GM23248 (cell line): ENCODE measurements at regions not wholly inside any gene's neighbourhood (a gene's known extent, or its start where the extent isn't known, plus 50 kb on each side); places are given as distances from the start of the nearest gene placed in this dataset.

Experiments
- DNase-seq: peaks from one replicate; pipeline ENCODE4 v3.0.0-alpha.2; 2015
- H2AFZ ChIP-seq: fragments of 200-600 bp; sonication (generic); 2 replicates; pipeline ENCODE4 v1.6.1; 2016; ENCODE audit warnings: antibody characterized with exemption
- H3F3A ChIP-seq: fragments of 200-600 bp; sonication (generic); 2 replicates; pipeline ENCODE4 v1.6.1; 2016; ENCODE audit warnings: mild to moderate bottlenecking, antibody characterized with exemption, mixed run types; ENCODE audit not compliant: insufficient read depth
- H3K27ac ChIP-seq: fragments of 200-600 bp; sonication (generic); 2 replicates; pipeline ENCODE4 v1.5.1; 2016; ENCODE audit warnings: mild to moderate bottlenecking
- H3K27me3 ChIP-seq: fragments of 200-600 bp; sonication (generic); replicated peaks from 2 replicates; pipeline ENCODE4 v1.6.1; 2016; ENCODE audit warnings: mild to moderate bottlenecking; ENCODE audit not compliant: insufficient read depth
- H3K36me3 ChIP-seq: fragments of 200-600 bp; sonication (generic); 2 replicates; pipeline ENCODE4 v1.6.1; 2016; ENCODE audit warnings: low read depth, mild to moderate bottlenecking
- H3K4me1 ChIP-seq: fragments of 200-600 bp; sonication (generic); 2 replicates; pipeline ENCODE4 v1.6.1; 2016; ENCODE audit warnings: mild to moderate bottlenecking; ENCODE audit not compliant: insufficient read depth
- H3K4me2 ChIP-seq: fragments of 200-600 bp; sonication (generic); one replicate; pipeline ENCODE4 v1.6.1; 2016; ENCODE audit warnings: mild to moderate bottlenecking; ENCODE audit not compliant: unreplicated experiment
- H3K4me3 ChIP-seq: fragments of 200-600 bp; sonication (generic); 2 replicates; pipeline ENCODE4 v1.5.1; 2016; ENCODE audit warnings: mild to moderate bottlenecking
- H3K79me2 ChIP-seq: fragments of 200-600 bp; sonication (generic); 2 replicates; pipeline ENCODE4 v1.6.1; 2016; ENCODE audit warnings: mild to moderate bottlenecking; ENCODE audit not compliant: insufficient read depth
- H3K9ac ChIP-seq: fragments of 200-600 bp; sonication (generic); 2 replicates; pipeline ENCODE4 v1.6.1; 2016; ENCODE audit warnings: mild to moderate bottlenecking
- H3K9me2 ChIP-seq: fragments of 200-600 bp; sonication (generic); 2 replicates; pipeline ENCODE4 v1.6.1; 2016; ENCODE audit warnings: mixed run types, mild to moderate bottlenecking, moderate library complexity; ENCODE audit not compliant: insufficient read depth
- H3K9me3 ChIP-seq: fragments of 200-600 bp; sonication (generic); one replicate; pipeline ENCODE4 v1.6.1; 2017; ENCODE audit warnings: low read depth
- H4K20me1 ChIP-seq: fragments of 200-600 bp; sonication (generic); 2 replicates; pipeline ENCODE4 v1.6.0; 2016; ENCODE audit not compliant: insufficient read depth
- EZH2 ChIP-seq: fragments of 200-600 bp; sonication (generic); IDR thresholded peaks from 2 replicates; pipeline ENCODE4 v1.6.1; 2018; ENCODE audit warnings: antibody characterized with exemption, mild to moderate bottlenecking; ENCODE audit not compliant: insufficient read depth, poor library complexity, severe bottlenecking
- EZH2phosphoT487 ChIP-seq: fragments of 200-600 bp; sonication (generic); IDR thresholded peaks from 2 replicates; pipeline ENCODE4 v1.6.1; 2018; ENCODE audit warnings: antibody characterized with exemption, moderate library complexity, mild to moderate bottlenecking, low read depth; ENCODE audit not compliant: insufficient read depth
- WGBS, 2 experiments: methylation state at CpG; one replicate each; pipeline ENCODE4 v1.1.6; 2015 to 2017; ENCODE audit warnings: low lambda C conversion rate in 2 of 2, low coverage in 1 of 2; ENCODE audit errors: missing lambda C conversion rate in 2 of 2; 5-methylcytosine and 5-hydroxymethylcytosine counted together
- in situ Hi-C: fragments of 300-500 bp; cut with MboI; formaldehyde crosslinking; loops from 2 replicates; pipeline ENCODE4 v1.15.0; 2020

DNA sequence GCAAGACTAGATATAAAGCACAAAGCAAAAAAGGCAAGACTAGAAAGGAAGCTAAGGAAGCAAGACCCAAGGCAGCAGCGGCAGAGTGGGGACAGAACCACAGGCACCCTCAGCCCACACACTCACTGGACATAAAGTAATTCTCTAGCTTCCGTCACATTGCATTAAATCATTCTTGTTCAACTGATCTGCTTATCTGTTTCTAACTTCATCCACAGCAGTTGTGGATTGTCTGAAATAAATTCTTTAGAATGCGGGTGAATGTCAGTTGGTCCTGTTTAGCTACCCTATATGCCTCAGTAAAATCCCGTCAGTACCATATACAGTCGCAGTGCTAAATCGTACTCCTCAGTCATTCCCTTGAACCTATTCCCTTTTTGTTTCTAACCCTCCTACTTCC lies 183.2 kb upstream of the SLC39A10 start:
- no peaks in the 10 kb centered on the region for H4K20me1 ChIP-seq

DNA sequence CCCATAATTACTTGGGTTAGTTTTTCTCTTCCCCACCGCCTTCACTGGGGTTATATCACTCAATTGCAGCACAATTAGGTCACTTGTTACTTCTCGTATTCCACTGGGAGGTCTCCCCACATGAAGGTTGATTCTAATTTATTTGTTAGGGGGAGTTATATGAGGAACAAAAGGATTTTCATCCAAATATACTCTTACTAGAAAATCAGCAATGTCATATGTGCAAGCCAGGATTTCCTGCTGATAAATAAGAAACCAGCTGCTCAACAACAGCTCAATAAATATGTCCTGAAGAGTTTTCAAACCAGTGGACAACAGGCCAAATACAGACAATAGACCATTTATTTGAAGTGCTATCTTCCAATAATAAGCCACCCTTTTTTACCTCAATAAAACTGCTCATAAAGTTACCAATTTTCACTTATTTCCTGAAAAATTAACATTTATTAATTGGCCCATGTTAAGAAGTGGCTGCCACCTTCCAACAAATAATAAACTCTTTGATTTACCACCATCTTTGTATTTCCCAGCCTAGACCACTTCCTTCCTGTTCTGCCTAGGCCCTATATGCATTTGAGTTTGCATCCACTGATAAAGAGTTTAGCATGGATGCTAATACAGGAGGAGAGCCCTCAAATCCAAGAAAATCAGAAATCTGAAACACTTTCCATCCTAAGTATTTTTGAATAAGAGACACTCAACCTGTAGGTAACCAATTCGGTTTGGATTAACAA lies 184.4 kb upstream of the SLC39A10 start:
- 62 to 70% methylated on average over 3 of the region's 3 CpGs for WGBS, 2 experiments

More for the DNA sequence above, 183.2 kb upstream of the SLC39A10 start:
- Histone ChIP-seq H3K36me3 (no peaks in the 10 kb centered on the region), H3K4me1 (no peaks in the 10 kb centered on the region), H3K9ac (no peak overlapping the region), H3K27me3 (no peaks in the 10 kb centered on the region), H3K9me2 (no peaks in the 10 kb centered on the region; the same call in 1 of the 2 replicates), H3K9me3 (no peaks in the 10 kb centered on the region), H3F3A (peaks cover 14% of the 10 kb centered on the region), H3K27ac (no peak overlapping the region), H2AFZ (no peak overlapping the region), H3K4me3 (no peak overlapping the region), H3K79me2 (no peaks in the 10 kb centered on the region), H3K4me2 (no peak overlapping the region)
- TF ChIP-seq EZH2phosphoT487: no peak
- no peak for TF ChIP-seq EZH2
- in situ Hi-C loops: no loop called here
- WGBS, 2 experiments: 90 to 92% methylated on average over 6 of the region's 6 CpGs
- no peak for DNase-seq

DNA sequence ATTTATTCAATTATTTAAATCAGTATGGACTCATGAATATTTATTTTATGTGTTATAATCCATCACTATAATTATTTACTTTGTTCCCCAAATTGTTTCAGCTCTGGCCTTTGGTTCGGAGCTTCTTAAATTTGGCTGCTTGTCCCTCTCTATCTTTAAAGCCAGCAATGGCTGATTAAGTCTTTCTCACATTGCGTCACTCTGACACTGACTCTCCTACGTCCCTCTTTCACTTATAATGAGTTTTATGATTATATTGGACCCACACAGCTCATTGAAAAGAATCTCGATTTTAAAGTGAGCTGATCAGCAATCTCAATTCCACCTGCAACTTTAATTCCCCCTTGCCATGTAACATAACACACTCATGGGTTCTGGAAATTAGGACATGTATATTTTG lies 185.2 kb upstream of the SLC39A10 start:
- H3K36me3 ChIP-seq: no peaks in the 10 kb centered on the region
- H3K27me3 ChIP-seq: no peaks in the 10 kb centered on the region
- H3K27ac ChIP-seq: no peak overlapping the region
- no peak overlapping the region for H2AFZ ChIP-seq
- no peaks in the 10 kb centered on the region for H4K20me1 ChIP-seq
- no peaks in the 10 kb centered on the region for H3F3A ChIP-seq
- no peaks in the 10 kb centered on the region for H3K9me3 ChIP-seq
- H3K79me2 ChIP-seq: no peaks in the 10 kb centered on the region
- no peaks in the 10 kb centered on the region; the same call in 1 of the 2 replicates for H3K9me2 ChIP-seq
- no peak for TF ChIP-seq EZH2
- TF ChIP-seq EZH2phosphoT487: no peak
- 68 to 76% methylated on average over 4 of the region's 4 CpGs for WGBS, 2 experiments
- no peak overlapping the region for H3K4me2 ChIP-seq
- DNase-seq: no peak
- H3K4me1 ChIP-seq: no peaks in the 10 kb centered on the region
- in situ Hi-C loops: no loop called here
- no peak overlapping the region for H3K9ac ChIP-seq
- H3K4me3 ChIP-seq: no peak overlapping the region

More for the DNA sequence above, 184.4 kb upstream of the SLC39A10 start:
- no peaks in the 10 kb centered on the region for H3K4me1 ChIP-seq
- H3K79me2 ChIP-seq: no peaks in the 10 kb centered on the region
- H2AFZ ChIP-seq: no peak overlapping the region
- no peaks in the 10 kb centered on the region for H3K9me3 ChIP-seq
- no peaks in the 10 kb centered on the region; the same call in 1 of the 2 replicates for H3K9me2 ChIP-seq
- H3K4me3 ChIP-seq: no peak overlapping the region
- no peaks in the 10 kb centered on the region for H3K27me3 ChIP-seq
- H3K27ac ChIP-seq: no peak overlapping the region
- peaks cover 8% of the 10 kb centered on the region for H3F3A ChIP-seq
- no peak for DNase-seq
- H3K36me3 ChIP-seq: no peaks in the 10 kb centered on the region
- in situ Hi-C loops: no loop called here
- TF ChIP-seq EZH2phosphoT487 (no peak), EZH2 (no peak)
- H3K9ac ChIP-seq: no peak overlapping the region
- no peak overlapping the region for H3K4me2 ChIP-seq
- H4K20me1 ChIP-seq: no peaks in the 10 kb centered on the region

DNA sequence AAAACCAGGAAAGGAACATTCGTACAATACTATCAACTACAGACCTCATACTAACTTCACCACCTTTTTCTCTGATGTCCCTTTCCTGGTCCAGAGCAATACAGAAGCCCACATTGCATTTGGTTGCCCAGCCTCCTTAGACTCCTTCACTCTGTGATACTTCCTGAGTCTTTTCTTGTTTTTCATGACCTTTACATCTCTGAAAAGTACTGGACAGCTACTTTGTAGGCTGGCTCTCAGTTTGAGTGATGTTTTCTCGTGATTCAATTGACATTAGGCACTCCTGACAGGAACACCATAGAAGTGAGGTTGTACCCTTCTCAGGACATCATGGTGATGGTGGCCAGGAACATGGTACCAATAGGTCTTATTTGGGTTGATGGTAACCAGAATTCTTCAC lies 185.9 kb upstream of the SLC39A10 start:
- H3K9ac ChIP-seq: no peak overlapping the region
- no peak overlapping the region for H3K4me2 ChIP-seq
- no peaks in the 10 kb centered on the region for H4K20me1 ChIP-seq
- H2AFZ ChIP-seq: no peak overlapping the region
- DNase-seq: no peak
- no peaks in the 10 kb centered on the region for H3K9me3 ChIP-seq
- H3K27me3 ChIP-seq: no peaks in the 10 kb centered on the region
- H3K36me3 ChIP-seq: no peaks in the 10 kb centered on the region
- in situ Hi-C loops: no loop called here
- WGBS, 2 experiments: 49 to 56% methylated on average over 2 of the region's 2 CpGs
- H3K79me2 ChIP-seq: no peaks in the 10 kb centered on the region
- no peaks in the 10 kb centered on the region for H3K4me1 ChIP-seq
- no peak overlapping the region for H3K4me3 ChIP-seq
- no peaks in the 10 kb centered on the region; the same call in 1 of the 2 replicates for H3K9me2 ChIP-seq
- no peaks in the 10 kb centered on the region for H3F3A ChIP-seq
- no peak overlapping the region for H3K27ac ChIP-seq
- TF ChIP-seq EZH2 (no peak), EZH2phosphoT487 (no peak)

DNA sequence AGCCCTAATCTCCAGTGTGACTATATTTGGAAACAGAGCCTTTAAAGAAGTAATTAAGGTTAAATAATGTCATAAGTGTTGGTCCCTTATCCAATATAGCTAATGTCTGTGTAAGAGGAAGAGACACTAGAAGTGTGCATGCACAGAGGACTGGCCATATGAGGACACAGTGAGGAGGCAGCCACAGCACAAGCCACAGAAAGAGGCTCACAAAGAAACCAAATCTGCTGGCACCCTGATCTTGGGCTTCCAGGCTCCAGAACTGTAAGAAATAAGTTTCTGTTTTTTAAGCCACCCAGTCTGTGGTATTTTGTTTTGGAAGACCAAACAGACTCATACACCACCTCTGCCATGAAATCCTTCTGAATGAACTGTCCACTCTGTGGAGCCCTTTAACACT lies 186.4 kb upstream of the SLC39A10 start:
- Histone ChIP-seq H3K9me3 (no peaks in the 10 kb centered on the region), H3F3A (no peaks in the 10 kb centered on the region), H3K4me3 (no peak overlapping the region), H3K36me3 (no peaks in the 10 kb centered on the region), H3K4me1 (no peaks in the 10 kb centered on the region), H3K27ac (no peak overlapping the region), H3K9me2 (no peaks in the 10 kb centered on the region; the same call in 1 of the 2 replicates), H2AFZ (no peak overlapping the region), H3K79me2 (no peaks in the 10 kb centered on the region), H4K20me1 (no peaks in the 10 kb centered on the region), H3K4me2 (no peak overlapping the region), H3K9ac (no peak overlapping the region), H3K27me3 (no peaks in the 10 kb centered on the region)
- in situ Hi-C loops: no loop called here
- no peak for TF ChIP-seq EZH2
- no peak for TF ChIP-seq EZH2phosphoT487
- no peak for DNase-seq
